Astrocyte (in vitro differentiated cells and primary cell): ENCODE measurements at regions not wholly inside any gene's neighbourhood (a gene's known extent, or its start where the extent isn't known, plus 50 kb on each side); places are given as distances from the start of the nearest gene placed in this dataset.

Experiments
- CTCF ChIP-seq: IDR thresholded peaks from 2 replicates; pipeline ENCODE4 v1.5.1; 2011; ENCODE audit warnings: low read depth, mild to moderate bottlenecking, inconsistent platforms, low read length, moderate library complexity; ENCODE audit not compliant: insufficient read depth
- EZH2 ChIP-seq: IDR thresholded peaks from 2 replicates; pipeline ENCODE4 v1.6.1; 2012; ENCODE audit warnings: mild to moderate bottlenecking, low read length, inconsistent platforms; ENCODE audit not compliant: insufficient read depth

GRCh38 chr5:133698259-133698554, 85.9 kb upstream of the FSTL4 start:
- TF ChIP-seq CTCF (no peak), EZH2 (no peak)
